SK-N-SH (cell line): ENCODE measurements at regions not wholly inside any gene's neighbourhood (a gene's known extent, or its start where the extent isn't known, plus 50 kb on each side); places are given as distances from the start of the nearest gene placed in this dataset.
"Not testable (repeated sequence)": the region's sequence is repeated elsewhere in the genome, so short reads cannot be mapped to it uniquely, and the experiment has no call there.

Source experiments
- GABPA ChIP-seq: IDR thresholded peaks from 2 replicates; pipeline ENCODE4 v1.4.0; 2012; ENCODE audit warnings: low read depth, mild to moderate bottlenecking
- TEAD4 ChIP-seq: IDR thresholded peaks from 2 replicates; pipeline ENCODE4 v1.4.0; 2012; ENCODE audit warnings: mild to moderate bottlenecking, borderline replicate concordance; ENCODE audit not compliant: insufficient read depth
- YY1 ChIP-seq: IDR thresholded peaks from 2 replicates; pipeline ENCODE4 v1.4.0; 2012; ENCODE audit warnings: low read depth, mild to moderate bottlenecking
- TF ChIP-seq, protein P1 (sequence below): IDR thresholded peaks from 2 replicates; pipeline ENCODE4 v1.4.0; 2012; ENCODE audit warnings: low read depth, borderline replicate concordance
- TF ChIP-seq, protein P2 (sequence below): IDR thresholded peaks from 2 replicates; pipeline ENCODE4 v1.6.1; 2012; ENCODE audit warnings: mild to moderate bottlenecking, low read depth, low read length, moderate library complexity

DNA sequence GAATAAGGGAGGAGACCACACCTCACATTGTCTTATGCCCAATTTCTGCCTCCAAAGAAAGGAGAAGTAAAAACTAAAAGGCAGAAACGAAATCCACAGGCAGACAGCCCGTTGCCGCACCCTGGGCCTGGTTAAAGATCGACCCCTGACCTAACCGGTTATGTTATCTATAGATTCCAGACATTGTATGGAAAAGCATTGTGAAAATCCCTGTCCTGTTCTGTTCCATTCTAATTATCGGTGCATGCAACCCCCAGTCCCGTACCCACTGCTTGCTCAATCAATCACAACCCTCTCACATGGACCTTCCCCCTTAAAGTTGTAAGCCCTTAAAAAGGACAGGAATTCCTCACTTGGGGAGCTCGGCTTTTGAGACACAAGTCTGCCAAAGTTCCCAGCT lies 117.1 kb upstream of the PPM1J start:
- not testable (repeated sequence) for TF ChIP-seq TEAD4, GABPA, YY1
- TF ChIP-seq, protein P1, sequence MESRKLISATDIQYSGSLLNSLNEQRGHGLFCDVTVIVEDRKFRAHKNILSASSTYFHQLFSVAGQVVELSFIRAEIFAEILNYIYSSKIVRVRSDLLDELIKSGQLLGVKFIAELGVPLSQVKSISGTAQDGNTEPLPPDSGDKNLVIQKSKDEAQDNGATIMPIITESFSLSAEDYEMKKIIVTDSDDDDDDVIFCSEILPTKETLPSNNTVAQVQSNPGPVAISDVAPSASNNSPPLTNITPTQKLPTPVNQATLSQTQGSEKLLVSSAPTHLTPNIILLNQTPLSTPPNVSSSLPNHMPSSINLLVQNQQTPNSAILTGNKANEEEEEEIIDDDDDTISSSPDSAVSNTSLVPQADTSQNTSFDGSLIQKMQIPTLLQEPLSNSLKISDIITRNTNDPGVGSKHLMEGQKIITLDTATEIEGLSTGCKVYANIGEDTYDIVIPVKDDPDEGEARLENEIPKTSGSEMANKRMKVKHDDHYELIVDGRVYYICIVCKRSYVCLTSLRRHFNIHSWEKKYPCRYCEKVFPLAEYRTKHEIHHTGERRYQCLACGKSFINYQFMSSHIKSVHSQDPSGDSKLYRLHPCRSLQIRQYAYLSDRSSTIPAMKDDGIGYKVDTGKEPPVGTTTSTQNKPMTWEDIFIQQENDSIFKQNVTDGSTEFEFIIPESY: not testable (repeated sequence)
- TF ChIP-seq, protein P2, sequence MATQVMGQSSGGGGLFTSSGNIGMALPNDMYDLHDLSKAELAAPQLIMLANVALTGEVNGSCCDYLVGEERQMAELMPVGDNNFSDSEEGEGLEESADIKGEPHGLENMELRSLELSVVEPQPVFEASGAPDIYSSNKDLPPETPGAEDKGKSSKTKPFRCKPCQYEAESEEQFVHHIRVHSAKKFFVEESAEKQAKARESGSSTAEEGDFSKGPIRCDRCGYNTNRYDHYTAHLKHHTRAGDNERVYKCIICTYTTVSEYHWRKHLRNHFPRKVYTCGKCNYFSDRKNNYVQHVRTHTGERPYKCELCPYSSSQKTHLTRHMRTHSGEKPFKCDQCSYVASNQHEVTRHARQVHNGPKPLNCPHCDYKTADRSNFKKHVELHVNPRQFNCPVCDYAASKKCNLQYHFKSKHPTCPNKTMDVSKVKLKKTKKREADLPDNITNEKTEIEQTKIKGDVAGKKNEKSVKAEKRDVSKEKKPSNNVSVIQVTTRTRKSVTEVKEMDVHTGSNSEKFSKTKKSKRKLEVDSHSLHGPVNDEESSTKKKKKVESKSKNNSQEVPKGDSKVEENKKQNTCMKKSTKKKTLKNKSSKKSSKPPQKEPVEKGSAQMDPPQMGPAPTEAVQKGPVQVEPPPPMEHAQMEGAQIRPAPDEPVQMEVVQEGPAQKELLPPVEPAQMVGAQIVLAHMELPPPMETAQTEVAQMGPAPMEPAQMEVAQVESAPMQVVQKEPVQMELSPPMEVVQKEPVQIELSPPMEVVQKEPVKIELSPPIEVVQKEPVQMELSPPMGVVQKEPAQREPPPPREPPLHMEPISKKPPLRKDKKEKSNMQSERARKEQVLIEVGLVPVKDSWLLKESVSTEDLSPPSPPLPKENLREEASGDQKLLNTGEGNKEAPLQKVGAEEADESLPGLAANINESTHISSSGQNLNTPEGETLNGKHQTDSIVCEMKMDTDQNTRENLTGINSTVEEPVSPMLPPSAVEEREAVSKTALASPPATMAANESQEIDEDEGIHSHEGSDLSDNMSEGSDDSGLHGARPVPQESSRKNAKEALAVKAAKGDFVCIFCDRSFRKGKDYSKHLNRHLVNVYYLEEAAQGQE: not testable (repeated sequence)
